HepG2 (cell line): ENCODE measurements at regions not wholly inside any gene's neighbourhood (a gene's known extent, or its start where the extent isn't known, plus 50 kb on each side); places are given as distances from the start of the nearest gene placed in this dataset.

Experiments
- ATAC-seq: fragments of 200-7000 bp; cut with Tn5 transposase; 3 replicates; pipeline ENCODE4 v1.9.1; 2020; ENCODE audit warnings: mild to moderate bottlenecking, moderate library complexity
- BruUV-seq: library from RNA; stranded (reverse); fragments of 400-500 nt; replicated peaks from 2 replicates; lab custom pipeline; 2021; lab: Mats Ljungman, UMichigan
- CTCF ChIA-PET: fragments of 300-600 bp; formaldehyde crosslinking; extraction: SDS; loops from one replicate; lab custom pipeline; 2021; ENCODE audit warnings: low total read pairs, inconsistent platforms, low intra/inter-chr PET ratio; lab: Yijun Ruan, JAX
- POLR2A ChIA-PET: fragments of 350-600 bp; sonication (Branson Sonifier 250); formaldehyde crosslinking; loops from one replicate; lab custom pipeline; 2020; ENCODE audit warnings: antibody characterized with exemption, inconsistent platforms; lab: Yijun Ruan, JAX
- DNase-seq: peaks from one replicate; pipeline ENCODE4 v3.0.0-alpha.2; 2015; ENCODE audit warnings: low spot score
- FAIRE-seq: peaks from 3 replicates; lab custom pipeline; 2011; peaks lifted over from hg19 to GRCh38; lab: Jason Lieb, UNC
- H2AFZ ChIP-seq: one replicate; pipeline ENCODE4 v1.6.1; 2011; ENCODE audit warnings: low read length, inconsistent platforms
- H3K27ac ChIP-seq: fragments of 300-600 bp; 3 replicates; pipeline ENCODE4 v1.8.0; 2011; ENCODE audit warnings: mixed run types, mild to moderate bottlenecking, mixed read lengths, low read length, inconsistent platforms; ENCODE audit not compliant: insufficient read depth; ENCODE audit errors: extremely low read length
- H3K27me3 ChIP-seq, 2 experiments: fragments of 200-600 bp in 1 of 2; 2 replicates in 1 of 2; 3 replicates in 1 of 2; pipeline versions ENCODE4 v1.6.0 to v1.8.0; 2011; ENCODE audit warnings: low read length in 2 of 2, mild to moderate bottlenecking in 2 of 2, moderate library complexity in 2 of 2, inconsistent platforms in 1 of 2; ENCODE audit not compliant: insufficient read depth in 2 of 2, control insufficient read depth in 1 of 2
- H3K36me3 ChIP-seq, 2 experiments: fragments of 200-600 bp in 1 of 2; replicated peaks in 1 of 2; 2 replicates in 1 of 2; 3 replicates in 1 of 2; pipeline versions ENCODE4 v1.5.1 to v1.8.0; 2011; ENCODE audit warnings: low read length in 2 of 2, inconsistent platforms in 1 of 2; ENCODE audit not compliant: insufficient read depth in 2 of 2, control insufficient read depth in 1 of 2
- H3K4me1 ChIP-seq: 2 replicates; pipeline ENCODE4 v1.5.1; 2012; ENCODE audit warnings: low read length, inconsistent platforms; ENCODE audit not compliant: insufficient read depth
- H3K4me2 ChIP-seq: 2 replicates; pipeline ENCODE4 v1.6.0; 2011; ENCODE audit warnings: low read depth, low read length, inconsistent platforms
- H3K4me3 ChIP-seq, 3 experiments: fragments of 200-600 bp in 1 of 3; sonication (generic), shearing (Covaris generic) in 1 of 3; replicated peaks in 1 of 3; 2 replicates each; pipeline ENCODE4 v1.5.1; 2011 to 2016; ENCODE audit warnings: low read length in 3 of 3, inconsistent platforms in 2 of 3, low read depth in 2 of 3, mild to moderate bottlenecking in 2 of 3, control low read depth in 1 of 3, mixed read lengths in 1 of 3; ENCODE audit not compliant: insufficient read depth in 1 of 3
- H3K79me2 ChIP-seq: one replicate; pipeline ENCODE4 v1.6.1; 2011; ENCODE audit warnings: low read length, inconsistent platforms; ENCODE audit not compliant: insufficient read depth
- H3K9ac ChIP-seq: 2 replicates; pipeline ENCODE4 v1.6.0; 2011; ENCODE audit warnings: mild to moderate bottlenecking, low read depth, low read length, inconsistent platforms; ENCODE audit not compliant: insufficient read depth
- H3K9me3 ChIP-seq: 2 replicates; pipeline ENCODE4 v1.5.1; 2012; ENCODE audit warnings: mild to moderate bottlenecking, low read length
- H4K20me1 ChIP-seq: 2 replicates; pipeline ENCODE4 v1.6.0; 2011; ENCODE audit warnings: inconsistent platforms, mild to moderate bottlenecking, low read length, moderate library complexity; ENCODE audit not compliant: insufficient read depth
- BORCS8-MEF2B ChIP-seq: sonication (generic); formaldehyde crosslinking; IDR thresholded peaks from 2 replicates; pipeline ENCODE4 v1.8.0; 2022; ENCODE audit warnings: mild to moderate bottlenecking, missing genetic modification reagents
- DR1 ChIP-seq: sonication (generic); formaldehyde crosslinking; IDR thresholded peaks from 2 replicates; pipeline ENCODE4 v1.8.0; 2021; ENCODE audit warnings: mild to moderate bottlenecking, missing genetic modification reagents, inconsistent platforms
- GATA4 ChIP-seq: sonication (generic); IDR thresholded peaks from 2 replicates; pipeline ENCODE4 v1.6.1; 2016; ENCODE audit warnings: antibody characterized with exemption, low read depth, borderline replicate concordance
- LBX2 ChIP-seq: sonication (generic); formaldehyde crosslinking; IDR thresholded peaks from 2 replicates; pipeline ENCODE4 v1.5.0; 2020; ENCODE audit warnings: missing genetic modification reagents, mild to moderate bottlenecking, borderline replicate concordance
- SNRNP70 ChIP-seq: fragments of 200-400 bp; formaldehyde crosslinking; IDR thresholded peaks from 2 replicates; pipeline ENCODE4 v1.6.1; 2017; ENCODE audit warnings: mild to moderate bottlenecking, low read depth, low read length, moderate library complexity
- ZNF276 ChIP-seq: sonication (generic); formaldehyde crosslinking; IDR thresholded peaks from 2 replicates; pipeline ENCODE4 v1.4.0; 2020; ENCODE audit warnings: mild to moderate bottlenecking, low read depth, missing genetic modification reagents
- ZNF572 ChIP-seq: sonication (generic); formaldehyde crosslinking; IDR thresholded peaks from 2 replicates; pipeline ENCODE4 v1.5.1; 2020; ENCODE audit warnings: mild to moderate bottlenecking, missing genetic modification reagents
- ZNF678 ChIP-seq: sonication (generic); formaldehyde crosslinking; IDR thresholded peaks from 2 replicates; pipeline ENCODE4 v1.4.0; 2020; ENCODE audit warnings: mild to moderate bottlenecking, missing genetic modification reagents
- WGBS: methylation state at CpG from one replicate; pipeline ENCODE4 v1.1.6; 2017; ENCODE audit warnings: low lambda C conversion rate; 5-methylcytosine and 5-hydroxymethylcytosine counted together
- in situ Hi-C: cut with HindIII; loops from 2 replicates; pipeline ENCODE4 v1.10.0; 2017; ENCODE audit warnings: low pct_unique_long_range_greater_than_20kb; ENCODE audit not compliant: extremely low pct_ligation_motif_present
- intact Hi-C: fragments of 100-400 bp; cut with micrococcal nuclease; formaldehyde crosslinking; loops from one replicate; pipeline ENCODE4 v1.10.0; 2022; ENCODE audit not compliant: unreplicated experiment

GRCh38 chr2:15684161-15685039 is 92.7 kb downstream of the DDX1 start:
- in situ Hi-C loops (no loop called here), intact Hi-C loops (no loop called here)
- WGBS, result 55% methylated on average over 13 of the region's 13 CpGs
- Histone ChIP-seq H3K27ac (no peak overlapping the region), H3K4me1 (no peaks in the 10 kb centered on the region), H3K4me3 (no peak overlapping the region), H4K20me1 (no peaks in the 10 kb centered on the region), H3K9me3 (no peaks in the 10 kb centered on the region), H3K4me2 (no peak overlapping the region), H3K9ac (no peak overlapping the region), H2AFZ (no peak overlapping the region), H3K36me3 (no peaks in the 10 kb centered on the region), H3K27me3 (peaks cover 2 to 18% of the 10 kb centered on the region in 2 experiments; a peak in 4 of 5 replicates), H3K79me2 (no peaks in the 10 kb centered on the region)
- ATAC-seq (no peak), DNase-seq (no peak), FAIRE-seq (no peak)
- TF ChIP-seq LBX2 (CRISPR knock-in tag) (no peak), BORCS8-MEF2B (CRISPR knock-in tag) (no peak), ZNF572 (no peak), DR1 (CRISPR knock-in tag) (no peak), GATA4 (no peak), ZNF678 (no peak), SNRNP70 (no peak), ZNF276 (CRISPR knock-in tag) (no peak)
- CTCF ChIA-PET, result no interaction called here
- POLR2A ChIA-PET, result no interaction called here
- no TSS peak for BruUV-seq
